ENCODE measurements at regions not wholly inside any gene's neighbourhood (a gene's known extent, or its start where the extent isn't known, plus 50 kb on each side); places are given as distances from the start of the nearest gene placed in this dataset.

GRCh38 chr11:69575296-69576068 lies 65.5 kb upstream of the CCND1 start:
- ChIA-PET POLR2A (no interaction called here), CTCF (ENCODE audit: low intra/inter-chr PET ratio, low total read pairs) (no interaction called here)
- in situ Hi-C loops (cut with HindIII; ENCODE audit: extremely low pct_ligation_motif_present, low pct_unique_long_range_greater_than_20kb) (no loop called here), intact Hi-C loops (cut with micrococcal nuclease; ENCODE audit: unreplicated experiment) (loop anchor here (5.0 kb wide), 1 partner anchor 62 kb away; no protein-coding TSS in a partner anchor)
- Histone ChIP-seq H2AFZ (ENCODE audit: low read length) (no peak overlapping the region), H3K36me3 (replicated peaks in 1 of 2; ENCODE audit: control insufficient read depth in 1 of 2, insufficient read depth in 2 of 2, low read length in 2 of 2) (no peaks in the 10 kb centered on the region), H3K4me1 (ENCODE audit: insufficient read depth, low read length) (peaks cover 40% of the 10 kb centered on the region), H3K4me3 (replicated peaks in 1 of 3; ENCODE audit: insufficient read depth in 1 of 3, low read depth in 2 of 3, low read length in 3 of 3) (peak overlapping the region in 1 of 3 experiments; percentile 17; a peak in 2 of 6 replicates), H3K27ac (ENCODE audit: extremely low read length, insufficient read depth, low read length) (no peak overlapping the region), H4K20me1 (ENCODE audit: insufficient read depth, low read length) (no peaks in the 10 kb centered on the region), H3K79me2 (ENCODE audit: insufficient read depth, low read length) (no peaks in the 10 kb centered on the region), H3K27me3 (ENCODE audit: control insufficient read depth in 1 of 2, insufficient read depth in 2 of 2, low read length in 2 of 2) (peaks cover 6 to 42% of the 10 kb centered on the region in 2 experiments; a peak in 4 of 5 replicates), H3K9ac (ENCODE audit: insufficient read depth, low read depth, low read length) (no peak overlapping the region), H3K4me2 (ENCODE audit: low read depth, low read length) (peak overlapping the region; percentile 59), H3K9me3 (ENCODE audit: low read length) (no peaks in the 10 kb centered on the region)
- FAIRE-seq (no peak), ATAC-seq (peak; percentile 79), DNase-seq (ENCODE audit: low spot score) (no peak)
- TF ChIP-seq ARNT (IDR thresholded peaks at IDR 0.05) (peak; percentile 6; the same call in 1 of the 2 replicates), ZNF235 (CRISPR knock-in tag; IDR thresholded peaks at IDR 0.05; ENCODE audit: borderline replicate concordance) (no peak), PLRG1 (conservative IDR thresholded peaks at IDR 0.05) (0 out of 2 replicates have a peak, but pooled peaks have one; percentile 28), PAF1 (CRISPR knock-in tag; IDR thresholded peaks at IDR 0.05) (no peak), ELF1 (CRISPR knock-in tag; IDR thresholded peaks at IDR 0.05) (no peak), TAF1 (CRISPR knock-in tag; IDR thresholded peaks at IDR 0.05) (no peak), ZNF780A (CRISPR knock-in tag; IDR thresholded peaks at IDR 0.05) (no peak), ZNF557 (CRISPR knock-in tag; IDR thresholded peaks at IDR 0.05) (no peak), MYC (CRISPR knock-in tag; IDR thresholded peaks at IDR 0.05; ENCODE audit: borderline replicate concordance) (no peak)
- TF ChIP-seq, protein P1, sequence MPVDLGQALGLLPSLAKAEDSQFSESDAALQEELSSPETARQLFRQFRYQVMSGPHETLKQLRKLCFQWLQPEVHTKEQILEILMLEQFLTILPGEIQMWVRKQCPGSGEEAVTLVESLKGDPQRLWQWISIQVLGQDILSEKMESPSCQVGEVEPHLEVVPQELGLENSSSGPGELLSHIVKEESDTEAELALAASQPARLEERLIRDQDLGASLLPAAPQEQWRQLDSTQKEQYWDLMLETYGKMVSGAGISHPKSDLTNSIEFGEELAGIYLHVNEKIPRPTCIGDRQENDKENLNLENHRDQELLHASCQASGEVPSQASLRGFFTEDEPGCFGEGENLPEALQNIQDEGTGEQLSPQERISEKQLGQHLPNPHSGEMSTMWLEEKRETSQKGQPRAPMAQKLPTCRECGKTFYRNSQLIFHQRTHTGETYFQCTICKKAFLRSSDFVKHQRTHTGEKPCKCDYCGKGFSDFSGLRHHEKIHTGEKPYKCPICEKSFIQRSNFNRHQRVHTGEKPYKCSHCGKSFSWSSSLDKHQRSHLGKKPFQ (CRISPR knock-in tag; IDR thresholded peaks at IDR 0.05; ENCODE audit: insufficient replicate concordance) = no peak
- BruUV-seq (replicated peaks) = no TSS peak
- 10% methylated on average over 8 of the region's 14 CpGs for WGBS (ENCODE audit: low lambda C conversion rate)
